IMR-90 (cell line): ENCODE measurements at regions not wholly inside any gene's neighbourhood (a gene's known extent, or its start where the extent isn't known, plus 50 kb on each side); places are given as distances from the start of the nearest gene placed in this dataset.

Experiments used
- ATAC-seq: fragments of 200-7000 bp; cut with Tn5 transposase; 2 replicates; pipeline ENCODE4 v1.9.1; 2020; ENCODE audit warnings: low read depth, mild to moderate bottlenecking, moderate library complexity
- BruUV-seq: library from RNA; stranded (reverse); fragments of 400-500 nt; replicated peaks from 2 replicates; lab custom pipeline; 2021; lab: Mats Ljungman, UMichigan
- CTCF ChIA-PET: fragments of 300-600 bp; formaldehyde crosslinking; extraction: SDS; loops from one replicate; lab custom pipeline; 2021; ENCODE audit warnings: antibody characterized with exemption; lab: Yijun Ruan, JAX
- POLR2A ChIA-PET: fragments of 300-600 bp; sonication (Branson Sonifier 250); formaldehyde crosslinking; loops from one replicate; lab custom pipeline; 2022; ENCODE audit warnings: antibody characterized with exemption; ENCODE audit not compliant: unreplicated experiment; lab: Charles Lee
- DNase-seq: peaks from one replicate; pipeline ENCODE4 v3.0.0; 2013
- H2AFZ ChIP-seq: replicated peaks from 2 replicates; pipeline ENCODE3; 2013; ENCODE audit warnings: low read length, mild to moderate bottlenecking; ENCODE audit not compliant: poor library complexity
- H2AK5ac ChIP-seq: 2 replicates; pipeline ENCODE4 v1.6.1; 2013; ENCODE audit warnings: low read depth, low read length, inconsistent platforms
- H2AK9ac ChIP-seq: replicated peaks from 2 replicates; pipeline ENCODE3; 2013; ENCODE audit warnings: mild to moderate bottlenecking, low read depth, low read length, moderate library complexity; ENCODE audit not compliant: poor library complexity
- H2BK120ac ChIP-seq: 2 replicates; pipeline ENCODE4 v1.6.1; 2013; ENCODE audit warnings: low read depth, low read length, inconsistent platforms
- H2BK15ac ChIP-seq: 3 replicates; pipeline ENCODE4 v1.6.1; 2013; ENCODE audit warnings: low read depth, low read length, inconsistent platforms
- H2BK20ac ChIP-seq: 2 replicates; pipeline ENCODE4 v1.6.1; 2013; ENCODE audit warnings: low read depth, mild to moderate bottlenecking, inconsistent platforms, low read length, moderate library complexity
- H2BK5ac ChIP-seq: 2 replicates; pipeline ENCODE4 v1.6.1; 2013; ENCODE audit warnings: mild to moderate bottlenecking, low read depth, low read length, inconsistent platforms; ENCODE audit not compliant: poor library complexity, severe bottlenecking
- H3K14ac ChIP-seq: replicated peaks from 2 replicates; pipeline ENCODE4 v1.6.1; 2013; ENCODE audit warnings: low read depth, low read length, inconsistent platforms
- H3K18ac ChIP-seq: 2 replicates; pipeline ENCODE4 v1.6.1; 2013; ENCODE audit warnings: low read depth, low read length, control low read depth
- H3K23ac ChIP-seq: 2 replicates; pipeline ENCODE4 v1.6.1; 2013; ENCODE audit warnings: low read depth, low read length, inconsistent platforms
- H3K27ac ChIP-seq: 2 replicates; pipeline ENCODE4 v1.5.1; 2013; ENCODE audit warnings: mild to moderate bottlenecking, control low read depth, low read length; ENCODE audit not compliant: insufficient read depth
- H3K27me3 ChIP-seq: 2 replicates; pipeline ENCODE4 v1.6.1; 2013; ENCODE audit warnings: low read length; ENCODE audit not compliant: control insufficient read depth, insufficient read depth
- H3K36me3 ChIP-seq: 2 replicates; pipeline ENCODE4 v1.6.1; 2013; ENCODE audit warnings: low read length, mixed read lengths; ENCODE audit not compliant: control insufficient read depth, insufficient read depth
- H3K4ac ChIP-seq: 2 replicates; pipeline ENCODE4 v1.6.1; 2013; ENCODE audit warnings: low read depth, low read length, inconsistent platforms
- H3K4me1 ChIP-seq: 2 replicates; pipeline ENCODE4 v1.6.1; 2013; ENCODE audit warnings: low read length, mixed read lengths; ENCODE audit not compliant: control insufficient read depth, insufficient read depth
- H3K4me2 ChIP-seq: 2 replicates; pipeline ENCODE4 v1.6.1; 2013; ENCODE audit warnings: low read depth, mild to moderate bottlenecking, control low read depth, low read length, moderate library complexity
- H3K4me3 ChIP-seq: 2 replicates; pipeline ENCODE4 v1.5.1; 2013; ENCODE audit warnings: low read depth, mild to moderate bottlenecking, control low read depth, low read length, moderate library complexity; ENCODE audit not compliant: insufficient read depth
- H3K56ac ChIP-seq: 2 replicates; pipeline ENCODE4 v1.6.1; 2013; ENCODE audit warnings: low read length, inconsistent platforms; ENCODE audit not compliant: insufficient read depth; ENCODE audit errors: extremely low read depth
- H3K79me1 ChIP-seq, 2 experiments: 2 replicates each; pipeline ENCODE4 v1.6.1; 2013; ENCODE audit warnings: low read length in 2 of 2, inconsistent platforms in 1 of 2, low read depth in 1 of 2
- H3K9ac ChIP-seq: 2 replicates; pipeline ENCODE4 v1.6.1; 2013; ENCODE audit warnings: low read depth, low read length, control low read depth
- H3K9me1 ChIP-seq: 2 replicates; pipeline ENCODE4 v1.6.1; 2013; ENCODE audit warnings: low read length, inconsistent platforms; ENCODE audit not compliant: insufficient read depth
- H3K9me3 ChIP-seq: 2 replicates; pipeline ENCODE4 v1.6.1; 2013; ENCODE audit warnings: low read length; ENCODE audit not compliant: control insufficient read depth, insufficient read depth
- H4K20me1 ChIP-seq: 2 replicates; pipeline ENCODE4 v1.6.1; 2013; ENCODE audit warnings: low read length, inconsistent platforms; ENCODE audit not compliant: insufficient read depth
- H4K5ac ChIP-seq: 2 replicates; pipeline ENCODE4 v1.6.1; 2013; ENCODE audit warnings: mild to moderate bottlenecking, low read depth, low read length, control low read depth
- H4K8ac ChIP-seq, 2 experiments: 2 replicates each; pipeline ENCODE4 v1.6.1; 2013; ENCODE audit warnings: low read depth in 2 of 2, low read length in 2 of 2, control low read depth in 1 of 2, inconsistent platforms in 1 of 2
- H4K91ac ChIP-seq: 2 replicates; pipeline ENCODE4 v1.6.1; 2013; ENCODE audit warnings: low read depth, low read length, inconsistent platforms; ENCODE audit not compliant: insufficient read depth
- BHLHE40 ChIP-seq: fragments of 150-350 bp; IDR thresholded peaks from 2 replicates; pipeline ENCODE4 v1.6.1; 2016; ENCODE audit warnings: mild to moderate bottlenecking, low read depth, low read length
- MAFK ChIP-seq: IDR thresholded peaks from 2 replicates; pipeline ENCODE4 v1.6.1; 2012; ENCODE audit warnings: low read depth, low read length, improper control_type of control experiment
- MAZ ChIP-seq: IDR thresholded peaks from 2 replicates; pipeline ENCODE4 v1.6.1; 2012; ENCODE audit warnings: low read depth, mild to moderate bottlenecking, low read length, improper control_type of control experiment, moderate library complexity, borderline replicate concordance
- MXI1 ChIP-seq: IDR thresholded peaks from 2 replicates; pipeline ENCODE4 v1.6.1; 2012; ENCODE audit warnings: low read depth, mild to moderate bottlenecking, low read length, moderate library complexity, borderline replicate concordance
- NFE2L2 ChIP-seq: fragments of 150-350 bp; IDR thresholded peaks from 2 replicates; pipeline ENCODE4 v1.6.1; 2016; ENCODE audit warnings: low read depth, mild to moderate bottlenecking, low read length
- POLR2A ChIP-seq: IDR thresholded peaks from 2 replicates; pipeline ENCODE4 v1.6.1; 2012; ENCODE audit warnings: mild to moderate bottlenecking, low read depth, low read length
- SMC3 ChIP-seq: fragments of 150-350 bp; IDR thresholded peaks from 2 replicates; pipeline ENCODE4 v1.6.1; 2016; ENCODE audit warnings: low read depth, mild to moderate bottlenecking, antibody characterized with exemption, low read length, moderate library complexity
- dilution Hi-C: fragments of 300-500 bp; cut with HindIII; formaldehyde crosslinking; loops from one replicate; pipeline ENCODE4 v1.14.3; 2018; ENCODE audit warnings: low sequenced_read_pairs; ENCODE audit not compliant: unreplicated experiment
- in situ Hi-C: fragments of 300-500 bp; cut with MboI; formaldehyde crosslinking; loops from 3 replicates; pipeline ENCODE4 v1.14.3; 2019; ENCODE audit warnings: low sequenced_read_pairs, inconsistent platforms, mixed read lengths
- intact Hi-C: fragments of 100-400 bp; cut with micrococcal nuclease; formaldehyde crosslinking; loops from 2 replicates; pipeline ENCODE4 v1.10.0; 2022
- TF ChIP-seq, protein P1 (sequence below): conservative IDR thresholded peaks from 2 replicates; pipeline ENCODE4 v1.5.1; 2012; ENCODE audit warnings: mild to moderate bottlenecking, low read depth, low read length, improper control_type of control experiment
- TF ChIP-seq, protein P2 (sequence below): fragments of 150-350 bp; IDR thresholded peaks from 2 replicates; pipeline ENCODE4 v1.6.1; 2016; ENCODE audit warnings: low read depth, mild to moderate bottlenecking, low read length, moderate library complexity, borderline replicate concordance
- TF ChIP-seq, protein P3 (sequence below): fragments of 150-350 bp; IDR thresholded peaks from 2 replicates; pipeline ENCODE4 v1.6.1; 2017; ENCODE audit warnings: mild to moderate bottlenecking, antibody characterized with exemption, low read length, low read depth

GRCh38 chr4:123846092-123846491 is 449.5 kb downstream of the SPRY1 start:
- H3K4me1 ChIP-seq, result no peaks in the 10 kb centered on the region
- no peak overlapping the region for H4K5ac ChIP-seq
- TF ChIP-seq SMC3 (no peak), MAFK (no peak), BHLHE40 (no peak), POLR2A (no peak), MXI1 (no peak), MAZ (no peak), NFE2L2 (no peak)
- TF ChIP-seq, protein P1, sequence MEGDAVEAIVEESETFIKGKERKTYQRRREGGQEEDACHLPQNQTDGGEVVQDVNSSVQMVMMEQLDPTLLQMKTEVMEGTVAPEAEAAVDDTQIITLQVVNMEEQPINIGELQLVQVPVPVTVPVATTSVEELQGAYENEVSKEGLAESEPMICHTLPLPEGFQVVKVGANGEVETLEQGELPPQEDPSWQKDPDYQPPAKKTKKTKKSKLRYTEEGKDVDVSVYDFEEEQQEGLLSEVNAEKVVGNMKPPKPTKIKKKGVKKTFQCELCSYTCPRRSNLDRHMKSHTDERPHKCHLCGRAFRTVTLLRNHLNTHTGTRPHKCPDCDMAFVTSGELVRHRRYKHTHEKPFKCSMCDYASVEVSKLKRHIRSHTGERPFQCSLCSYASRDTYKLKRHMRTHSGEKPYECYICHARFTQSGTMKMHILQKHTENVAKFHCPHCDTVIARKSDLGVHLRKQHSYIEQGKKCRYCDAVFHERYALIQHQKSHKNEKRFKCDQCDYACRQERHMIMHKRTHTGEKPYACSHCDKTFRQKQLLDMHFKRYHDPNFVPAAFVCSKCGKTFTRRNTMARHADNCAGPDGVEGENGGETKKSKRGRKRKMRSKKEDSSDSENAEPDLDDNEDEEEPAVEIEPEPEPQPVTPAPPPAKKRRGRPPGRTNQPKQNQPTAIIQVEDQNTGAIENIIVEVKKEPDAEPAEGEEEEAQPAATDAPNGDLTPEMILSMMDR, result no peak
- TF ChIP-seq, protein P2, sequence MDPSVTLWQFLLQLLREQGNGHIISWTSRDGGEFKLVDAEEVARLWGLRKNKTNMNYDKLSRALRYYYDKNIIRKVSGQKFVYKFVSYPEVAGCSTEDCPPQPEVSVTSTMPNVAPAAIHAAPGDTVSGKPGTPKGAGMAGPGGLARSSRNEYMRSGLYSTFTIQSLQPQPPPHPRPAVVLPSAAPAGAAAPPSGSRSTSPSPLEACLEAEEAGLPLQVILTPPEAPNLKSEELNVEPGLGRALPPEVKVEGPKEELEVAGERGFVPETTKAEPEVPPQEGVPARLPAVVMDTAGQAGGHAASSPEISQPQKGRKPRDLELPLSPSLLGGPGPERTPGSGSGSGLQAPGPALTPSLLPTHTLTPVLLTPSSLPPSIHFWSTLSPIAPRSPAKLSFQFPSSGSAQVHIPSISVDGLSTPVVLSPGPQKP, result no peak
- TF ChIP-seq, protein P3, sequence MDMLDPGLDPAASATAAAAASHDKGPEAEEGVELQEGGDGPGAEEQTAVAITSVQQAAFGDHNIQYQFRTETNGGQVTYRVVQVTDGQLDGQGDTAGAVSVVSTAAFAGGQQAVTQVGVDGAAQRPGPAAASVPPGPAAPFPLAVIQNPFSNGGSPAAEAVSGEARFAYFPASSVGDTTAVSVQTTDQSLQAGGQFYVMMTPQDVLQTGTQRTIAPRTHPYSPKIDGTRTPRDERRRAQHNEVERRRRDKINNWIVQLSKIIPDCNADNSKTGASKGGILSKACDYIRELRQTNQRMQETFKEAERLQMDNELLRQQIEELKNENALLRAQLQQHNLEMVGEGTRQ, result no peak
- ChIA-PET POLR2A (no interaction called here), CTCF (interaction anchor here (0.6 kb wide), 2 partner anchors 259 to 1137 kb away, joined by 3 to 5 read pairs; no protein-coding TSS in a partner anchor)
- no peak overlapping the region for H3K14ac ChIP-seq
- no peak overlapping the region for H3K18ac ChIP-seq
- no peak overlapping the region for H3K56ac ChIP-seq
- H2BK120ac ChIP-seq, result no peak overlapping the region
- H3K36me3 ChIP-seq, result no peaks in the 10 kb centered on the region
- no peak overlapping the region for H2BK20ac ChIP-seq
- no peak overlapping the region for H3K9ac ChIP-seq
- H3K4me3 ChIP-seq, result no peak overlapping the region
- no peak overlapping the region for H2AK9ac ChIP-seq
- intact Hi-C loops (no loop called here), in situ Hi-C loops (no loop called here), dilution Hi-C loops (no loop called here)
- H2BK5ac ChIP-seq, result no peak overlapping the region
- no peak for ATAC-seq
- H3K27ac ChIP-seq, result no peak overlapping the region
- no TSS peak for BruUV-seq
- no peak overlapping the region for H2AFZ ChIP-seq
- H3K4me2 ChIP-seq, result no peak overlapping the region
- H3K23ac ChIP-seq, result no peak overlapping the region
- no peaks in the 10 kb centered on the region for H4K20me1 ChIP-seq
- DNase-seq, result no peak
- H2BK15ac ChIP-seq, result no peak overlapping the region
- H3K27me3 ChIP-seq, result no peaks in the 10 kb centered on the region
- no peak overlapping the region for H2AK5ac ChIP-seq
- H3K4ac ChIP-seq, result no peak overlapping the region
- no peak overlapping the region for H4K8ac ChIP-seq
- no peaks in the 10 kb centered on the region for H3K79me1 ChIP-seq
- no peaks in the 10 kb centered on the region for H3K9me1 ChIP-seq
- H3K9me3 ChIP-seq, result peaks cover 2% of the 10 kb centered on the region; the same call in 1 of the 2 replicates
- H4K91ac ChIP-seq, result no peak overlapping the region
